SK-N-SH treated with all-trans-retinoic acid at 6 μM for 48 hours (cell line): ENCODE measurements at regions not wholly inside any gene's neighbourhood (a gene's known extent, or its start where the extent isn't known, plus 50 kb on each side); places are given as distances from the start of the nearest gene placed in this dataset.

Experiments used
- CREB5 ChIP-seq: fragments of 250-450 bp; sonication (Bioruptor Pico); IDR thresholded peaks from 2 replicates; pipeline ENCODE4 v1.5.1; 2020; ENCODE audit warnings: low read depth, mild to moderate bottlenecking, moderate library complexity
- GLIS3 ChIP-seq: fragments of 250-450 bp; sonication (Bioruptor Pico); IDR thresholded peaks from 2 replicates; pipeline ENCODE4 v1.5.0; 2020; ENCODE audit warnings: mild to moderate bottlenecking, moderate library complexity
- ISL1 ChIP-seq: fragments of 250-450 bp; sonication (Bioruptor Pico); IDR thresholded peaks from 2 replicates; pipeline ENCODE4 v2.1.2; 2022; ENCODE audit warnings: mild to moderate bottlenecking, moderate library complexity
- SNAI2 ChIP-seq: fragments of 250-450 bp; sonication (Bioruptor Pico); IDR thresholded peaks from 2 replicates; pipeline ENCODE4 v1.5.0; 2020; ENCODE audit warnings: mild to moderate bottlenecking, moderate library complexity
- TCF4 ChIP-seq: fragments of 250-450 bp; sonication (Bioruptor Pico); IDR thresholded peaks from 2 replicates; pipeline ENCODE4 v1.8.0; 2021; ENCODE audit warnings: mild to moderate bottlenecking, moderate library complexity, borderline replicate concordance
- ZNF70 ChIP-seq: fragments of 450-650 bp; formaldehyde crosslinking; IDR thresholded peaks from 2 replicates; pipeline ENCODE4 v1.5.0; 2020; ENCODE audit warnings: mild to moderate bottlenecking, moderate library complexity

- TF ChIP-seq SNAI2 (CRISPR knock-in tag) = no peak
- no peak for TF ChIP-seq ISL1
- no peak for TF ChIP-seq CREB5 (CRISPR knock-in tag)
- no peak for TF ChIP-seq ZNF70 (CRISPR knock-in tag)
- TF ChIP-seq GLIS3 (CRISPR knock-in tag) = no peak
- no peak for TF ChIP-seq TCF4
These were observed 67.6 kb upstream of the PLCL2 start for GRCh38 chr3:16817197-16817596.
